HepG2 (cell line): ENCODE measurements at regions not wholly inside any gene's neighbourhood (a gene's known extent, or its start where the extent isn't known, plus 50 kb on each side); places are given as distances from the start of the nearest gene placed in this dataset.

Experiments
- ATAC-seq: fragments of 200-7000 bp; cut with Tn5 transposase; 3 replicates; pipeline ENCODE4 v1.9.1; 2020; ENCODE audit warnings: mild to moderate bottlenecking, moderate library complexity
- BruUV-seq: library from RNA; stranded (reverse); fragments of 400-500 nt; replicated peaks from 2 replicates; lab custom pipeline; 2021; lab: Mats Ljungman, UMichigan
- CTCF ChIA-PET: fragments of 300-600 bp; formaldehyde crosslinking; extraction: SDS; loops from one replicate; lab custom pipeline; 2021; ENCODE audit warnings: low total read pairs, inconsistent platforms, low intra/inter-chr PET ratio; lab: Yijun Ruan, JAX
- POLR2A ChIA-PET: fragments of 350-600 bp; sonication (Branson Sonifier 250); formaldehyde crosslinking; loops from one replicate; lab custom pipeline; 2020; ENCODE audit warnings: antibody characterized with exemption, inconsistent platforms; lab: Yijun Ruan, JAX
- DNase-seq: peaks from one replicate; pipeline ENCODE4 v3.0.0-alpha.2; 2015; ENCODE audit warnings: low spot score
- FAIRE-seq: peaks from 3 replicates; lab custom pipeline; 2011; peaks lifted over from hg19 to GRCh38; lab: Jason Lieb, UNC
- H2AFZ ChIP-seq: one replicate; pipeline ENCODE4 v1.6.1; 2011; ENCODE audit warnings: low read length, inconsistent platforms
- H3K27ac ChIP-seq: fragments of 300-600 bp; 3 replicates; pipeline ENCODE4 v1.8.0; 2011; ENCODE audit warnings: mixed run types, mild to moderate bottlenecking, mixed read lengths, low read length, inconsistent platforms; ENCODE audit not compliant: insufficient read depth; ENCODE audit errors: extremely low read length
- H3K27me3 ChIP-seq, 2 experiments: fragments of 200-600 bp in 1 of 2; 2 replicates in 1 of 2; 3 replicates in 1 of 2; pipeline versions ENCODE4 v1.6.0 to v1.8.0; 2011; ENCODE audit warnings: low read length in 2 of 2, mild to moderate bottlenecking in 2 of 2, moderate library complexity in 2 of 2, inconsistent platforms in 1 of 2; ENCODE audit not compliant: insufficient read depth in 2 of 2, control insufficient read depth in 1 of 2
- H3K36me3 ChIP-seq, 2 experiments: fragments of 200-600 bp in 1 of 2; replicated peaks in 1 of 2; 2 replicates in 1 of 2; 3 replicates in 1 of 2; pipeline versions ENCODE4 v1.5.1 to v1.8.0; 2011; ENCODE audit warnings: low read length in 2 of 2, inconsistent platforms in 1 of 2; ENCODE audit not compliant: insufficient read depth in 2 of 2, control insufficient read depth in 1 of 2
- H3K4me1 ChIP-seq: 2 replicates; pipeline ENCODE4 v1.5.1; 2012; ENCODE audit warnings: low read length, inconsistent platforms; ENCODE audit not compliant: insufficient read depth
- H3K4me2 ChIP-seq: 2 replicates; pipeline ENCODE4 v1.6.0; 2011; ENCODE audit warnings: low read depth, low read length, inconsistent platforms
- H3K4me3 ChIP-seq, 3 experiments: fragments of 200-600 bp in 1 of 3; sonication (generic), shearing (Covaris generic) in 1 of 3; replicated peaks in 1 of 3; 2 replicates each; pipeline ENCODE4 v1.5.1; 2011 to 2016; ENCODE audit warnings: low read length in 3 of 3, inconsistent platforms in 2 of 3, low read depth in 2 of 3, mild to moderate bottlenecking in 2 of 3, control low read depth in 1 of 3, mixed read lengths in 1 of 3; ENCODE audit not compliant: insufficient read depth in 1 of 3
- H3K79me2 ChIP-seq: one replicate; pipeline ENCODE4 v1.6.1; 2011; ENCODE audit warnings: low read length, inconsistent platforms; ENCODE audit not compliant: insufficient read depth
- H3K9ac ChIP-seq: 2 replicates; pipeline ENCODE4 v1.6.0; 2011; ENCODE audit warnings: mild to moderate bottlenecking, low read depth, low read length, inconsistent platforms; ENCODE audit not compliant: insufficient read depth
- H3K9me3 ChIP-seq: 2 replicates; pipeline ENCODE4 v1.5.1; 2012; ENCODE audit warnings: mild to moderate bottlenecking, low read length
- H4K20me1 ChIP-seq: 2 replicates; pipeline ENCODE4 v1.6.0; 2011; ENCODE audit warnings: inconsistent platforms, mild to moderate bottlenecking, low read length, moderate library complexity; ENCODE audit not compliant: insufficient read depth
- CBX1 ChIP-seq: IDR thresholded peaks from one replicate; pipeline ENCODE4 v1.6.1; 2016; ENCODE audit warnings: antibody characterized with exemption, low read depth
- HNRNPLL ChIP-seq: fragments of 200-400 bp; formaldehyde crosslinking; IDR thresholded peaks from 2 replicates; pipeline ENCODE4 v1.6.1; 2017; ENCODE audit warnings: mild to moderate bottlenecking, low read depth, low read length; ENCODE audit not compliant: poor library complexity, severe bottlenecking
- RBM39 ChIP-seq: fragments of 200-400 bp; formaldehyde crosslinking; IDR thresholded peaks from one replicate; pipeline ENCODE4 v1.6.1; 2018; ENCODE audit warnings: antibody characterized with exemption, mild to moderate bottlenecking, low read depth, low read length; ENCODE audit not compliant: poor library complexity, severe bottlenecking
- SKI ChIP-seq: fragments of 450-650 bp; IDR thresholded peaks from one replicate; pipeline ENCODE4 v1.6.1; 2018; ENCODE audit warnings: mild to moderate bottlenecking; ENCODE audit not compliant: partially characterized antibody
- ZNF337 ChIP-seq: sonication (generic); formaldehyde crosslinking; IDR thresholded peaks from 2 replicates; pipeline ENCODE4 v1.5.1; 2020; ENCODE audit warnings: missing genetic modification reagents, low read depth, mild to moderate bottlenecking, borderline replicate concordance
- in situ Hi-C: cut with HindIII; loops from 2 replicates; pipeline ENCODE4 v1.10.0; 2017; ENCODE audit warnings: low pct_unique_long_range_greater_than_20kb; ENCODE audit not compliant: extremely low pct_ligation_motif_present
- intact Hi-C: fragments of 100-400 bp; cut with micrococcal nuclease; formaldehyde crosslinking; loops from one replicate; pipeline ENCODE4 v1.10.0; 2022; ENCODE audit not compliant: unreplicated experiment
- TF ChIP-seq, protein P1 (sequence below): sonication (generic); formaldehyde crosslinking; conservative IDR thresholded peaks from 2 replicates; pipeline ENCODE4 v1.8.0; 2022; ENCODE audit warnings: mild to moderate bottlenecking, moderate library complexity, missing genetic modification reagents
- TF ChIP-seq, protein P2 (sequence below): sonication (generic); formaldehyde crosslinking; IDR thresholded peaks from 2 replicates; pipeline ENCODE4 v1.5.1; 2020; ENCODE audit warnings: missing genetic modification reagents, mild to moderate bottlenecking, borderline replicate concordance

DNA sequence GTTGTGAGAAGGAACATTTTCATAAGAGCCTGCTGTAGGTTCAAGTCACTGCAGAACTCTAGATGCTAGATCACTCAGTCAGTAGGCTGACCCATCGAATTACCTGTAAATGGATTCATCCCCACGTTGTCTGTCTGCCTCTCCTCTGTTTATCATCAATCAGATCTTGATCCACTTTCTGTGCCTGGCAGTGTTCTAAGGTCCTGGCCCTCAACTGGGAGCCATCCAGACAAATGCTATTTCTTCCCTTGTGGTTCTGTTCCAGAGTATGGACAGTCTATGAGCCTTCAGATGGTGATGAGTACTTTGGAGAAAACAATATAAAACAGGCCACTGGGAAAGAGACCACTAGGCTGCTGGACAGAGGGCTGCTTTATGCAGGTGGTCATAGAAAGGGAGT lies 699.4 kb upstream of the TMEM132C start (continued):
- TF ChIP-seq, protein P1, sequence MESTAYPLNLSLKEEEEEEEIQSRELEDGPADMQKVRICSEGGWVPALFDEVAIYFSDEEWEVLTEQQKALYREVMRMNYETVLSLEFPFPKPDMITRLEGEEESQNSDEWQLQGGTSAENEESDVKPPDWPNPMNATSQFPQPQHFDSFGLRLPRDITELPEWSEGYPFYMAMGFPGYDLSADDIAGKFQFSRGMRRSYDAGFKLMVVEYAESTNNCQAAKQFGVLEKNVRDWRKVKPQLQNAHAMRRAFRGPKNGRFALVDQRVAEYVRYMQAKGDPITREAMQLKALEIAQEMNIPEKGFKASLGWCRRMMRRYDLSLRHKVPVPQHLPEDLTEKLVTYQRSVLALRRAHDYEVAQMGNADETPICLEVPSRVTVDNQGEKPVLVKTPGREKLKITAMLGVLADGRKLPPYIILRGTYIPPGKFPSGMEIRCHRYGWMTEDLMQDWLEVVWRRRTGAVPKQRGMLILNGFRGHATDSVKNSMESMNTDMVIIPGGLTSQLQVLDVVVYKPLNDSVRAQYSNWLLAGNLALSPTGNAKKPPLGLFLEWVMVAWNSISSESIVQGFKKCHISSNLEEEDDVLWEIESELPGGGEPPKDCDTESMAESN = no peak

DNA sequence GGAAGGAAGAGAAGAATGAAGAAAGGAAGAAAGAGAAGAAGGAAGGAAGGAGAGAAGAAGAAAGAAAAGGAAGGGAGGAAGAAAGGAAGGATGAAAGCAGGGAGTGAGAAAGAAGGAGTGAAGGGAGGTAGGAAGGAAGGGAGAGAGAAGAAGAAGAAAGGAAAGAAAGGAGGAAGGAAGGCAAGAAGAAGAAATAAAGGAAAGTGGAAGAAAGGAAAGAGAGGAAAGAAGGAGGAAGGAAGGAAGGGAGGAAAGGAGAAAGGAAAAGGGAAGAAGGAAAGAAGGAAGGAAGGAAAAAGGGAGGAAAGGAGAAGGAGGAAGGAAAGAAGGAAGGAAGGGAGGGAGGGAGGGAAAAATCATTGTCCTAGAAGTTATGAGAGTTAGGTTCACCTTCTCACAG lies 696.6 kb upstream of the TMEM132C start:
- H3K36me3 ChIP-seq = no peaks in the 10 kb centered on the region
- no TSS peak for BruUV-seq
- intact Hi-C loops (no loop called here), in situ Hi-C loops (no loop called here)
- H3K4me2 ChIP-seq = no peak overlapping the region
- CTCF ChIA-PET = no interaction called here
- FAIRE-seq (no peak), ATAC-seq (no peak), DNase-seq (no peak)
- H3K9ac ChIP-seq = no peak overlapping the region
- no peaks in the 10 kb centered on the region; a peak in 1 of 5 replicates for H3K27me3 ChIP-seq
- TF ChIP-seq, protein P2, sequence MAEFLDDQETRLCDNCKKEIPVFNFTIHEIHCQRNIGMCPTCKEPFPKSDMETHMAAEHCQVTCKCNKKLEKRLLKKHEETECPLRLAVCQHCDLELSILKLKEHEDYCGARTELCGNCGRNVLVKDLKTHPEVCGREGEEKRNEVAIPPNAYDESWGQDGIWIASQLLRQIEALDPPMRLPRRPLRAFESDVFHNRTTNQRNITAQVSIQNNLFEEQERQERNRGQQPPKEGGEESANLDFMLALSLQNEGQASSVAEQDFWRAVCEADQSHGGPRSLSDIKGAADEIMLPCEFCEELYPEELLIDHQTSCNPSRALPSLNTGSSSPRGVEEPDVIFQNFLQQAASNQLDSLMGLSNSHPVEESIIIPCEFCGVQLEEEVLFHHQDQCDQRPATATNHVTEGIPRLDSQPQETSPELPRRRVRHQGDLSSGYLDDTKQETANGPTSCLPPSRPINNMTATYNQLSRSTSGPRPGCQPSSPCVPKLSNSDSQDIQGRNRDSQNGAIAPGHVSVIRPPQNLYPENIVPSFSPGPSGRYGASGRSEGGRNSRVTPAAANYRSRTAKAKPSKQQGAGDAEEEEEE (CRISPR knock-in tag) = no peak
- TF ChIP-seq ZNF337 (CRISPR knock-in tag) = no peak
- no peak for TF ChIP-seq HNRNPLL
- TF ChIP-seq RBM39 = no peak
- TF ChIP-seq CBX1 = no peak
- no peak for TF ChIP-seq SKI
- H3K4me1 ChIP-seq = no peaks in the 10 kb centered on the region
- POLR2A ChIA-PET = no interaction called here
- H3K9me3 ChIP-seq = peaks cover 12% of the 10 kb centered on the region; the same call in 1 of the 2 replicates
- no peak overlapping the region for H3K27ac ChIP-seq
- H3K4me3 ChIP-seq = no peak overlapping the region
- H3K79me2 ChIP-seq = no peaks in the 10 kb centered on the region
- no peak overlapping the region for H2AFZ ChIP-seq
- H4K20me1 ChIP-seq = no peaks in the 10 kb centered on the region
